Upper lobe of left lung (tissue), 6 donors: ENCODE measurements at regions not wholly inside any gene's neighbourhood (a gene's known extent, or its start where the extent isn't known, plus 50 kb on each side); places are given as distances from the start of the nearest gene placed in this dataset.
"Not testable (repeated sequence)": the region's sequence is repeated elsewhere in the genome, so short reads cannot be mapped to it uniquely, and the experiment has no call there.

ENCODE experiments used
- ATAC-seq, 2 donors: fragments of 200-7000 bp; cut with Tn5 transposase; one replicate each; pipeline ENCODE4 v1.9.1; 2022; ENCODE audit warnings: mild to moderate bottlenecking in 2 of 2, moderate library complexity in 2 of 2; ENCODE audit not compliant: low FRiP score in 2 of 2
- DNase-seq, 2 donors: peaks; one replicate each; pipeline ENCODE4 v3.0.0-alpha.2; 2019 to 2020
- H3K27ac ChIP-seq, 4 donors: fragments of 200-600 bp; sonication (generic); one replicate each; pipeline ENCODE4 v1.5.1; 2016 to 2019
- H3K27me3 ChIP-seq, 4 donors: fragments of 200-600 bp; sonication (generic); one replicate each; pipeline ENCODE4 v1.5.1; 2017 to 2019
- H3K36me3 ChIP-seq, 4 donors: fragments of 200-600 bp; sonication (generic); one replicate each; pipeline ENCODE4 v1.5.1; 2016 to 2019
- H3K4me1 ChIP-seq, 4 donors: fragments of 200-600 bp; sonication (generic); one replicate each; pipeline ENCODE4 v1.5.1; 2018 to 2019
- H3K4me3 ChIP-seq, 4 donors: fragments of 200-600 bp; sonication (generic); one replicate each; pipeline ENCODE4 v1.5.1; 2017 to 2019; ENCODE audit warnings: mild to moderate bottlenecking in 2 of 4, moderate library complexity in 1 of 4
- H3K9me3 ChIP-seq, 4 donors: fragments of 200-600 bp; sonication (generic); one replicate each; pipeline ENCODE4 v1.5.1; 2018 to 2019
- EP300 ChIP-seq, 4 donors: sonication (generic); formaldehyde crosslinking; IDR thresholded peaks; one replicate each; pipeline ENCODE4 v1.5.1; 2017; ENCODE audit warnings: antibody characterized with exemption in 4 of 4, control low read depth in 2 of 4
- POLR2A ChIP-seq, 4 donors: fragments of 450-650 bp; IDR thresholded peaks; one replicate each; pipeline ENCODE4 v1.5.1; 2016 to 2017; ENCODE audit warnings: antibody characterized with exemption in 4 of 4, mild to moderate bottlenecking in 2 of 4
- POLR2AphosphoS5 ChIP-seq, 2 donors: sonication (generic); formaldehyde crosslinking; IDR thresholded peaks; one replicate each; pipeline ENCODE4 v1.5.1; 2017; ENCODE audit warnings: antibody characterized with exemption in 2 of 2
- WGBS, 2 donors: methylation state at CpG; one replicate each; pipeline ENCODE4 v1.1.5; 2017 to 2018; 5-methylcytosine and 5-hydroxymethylcytosine counted together
- TF ChIP-seq, protein P1 (sequence below), 6 experiments: fragments of 450-650 bp in 4 of 6; fragments of 200-600 bp in 2 of 6; sonication (generic) in 2 of 6; IDR thresholded peaks; one replicate each; pipeline ENCODE4 v1.5.1; 2016 to 2019; ENCODE audit warnings: antibody characterized with exemption in 6 of 6
- donor health status: DM: no; HTN: no; CAD: no; lungs with moderate emphysema.
- donor health status: DM: no; HTN: yes; CAD: no; lungs with severe emphysema.

DNA sequence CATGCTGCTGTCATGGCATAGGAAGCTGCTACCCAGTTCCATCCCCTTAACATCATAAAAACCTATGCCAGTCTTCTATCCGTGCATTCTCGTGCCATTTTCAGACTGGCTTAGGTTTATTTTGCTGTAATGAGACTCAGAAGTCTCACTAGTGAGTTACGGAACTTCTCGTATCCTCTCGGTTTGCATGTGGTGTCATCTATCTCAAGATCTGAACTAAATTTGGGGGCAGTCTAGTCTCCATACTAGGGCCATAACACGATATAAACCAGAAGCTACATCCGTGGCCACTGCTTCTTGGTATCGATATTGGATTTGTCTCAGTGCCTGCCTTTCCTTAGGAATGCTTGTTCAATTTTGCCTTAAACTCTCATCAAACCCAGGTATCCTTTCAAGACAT lies 771.2 kb upstream of the CDH10 start:
- no peak overlapping the region for H3K4me3 ChIP-seq
- ATAC-seq (no peak), DNase-seq (no peak)
- no peak overlapping the region for H3K27ac ChIP-seq
- TF ChIP-seq, protein P1, sequence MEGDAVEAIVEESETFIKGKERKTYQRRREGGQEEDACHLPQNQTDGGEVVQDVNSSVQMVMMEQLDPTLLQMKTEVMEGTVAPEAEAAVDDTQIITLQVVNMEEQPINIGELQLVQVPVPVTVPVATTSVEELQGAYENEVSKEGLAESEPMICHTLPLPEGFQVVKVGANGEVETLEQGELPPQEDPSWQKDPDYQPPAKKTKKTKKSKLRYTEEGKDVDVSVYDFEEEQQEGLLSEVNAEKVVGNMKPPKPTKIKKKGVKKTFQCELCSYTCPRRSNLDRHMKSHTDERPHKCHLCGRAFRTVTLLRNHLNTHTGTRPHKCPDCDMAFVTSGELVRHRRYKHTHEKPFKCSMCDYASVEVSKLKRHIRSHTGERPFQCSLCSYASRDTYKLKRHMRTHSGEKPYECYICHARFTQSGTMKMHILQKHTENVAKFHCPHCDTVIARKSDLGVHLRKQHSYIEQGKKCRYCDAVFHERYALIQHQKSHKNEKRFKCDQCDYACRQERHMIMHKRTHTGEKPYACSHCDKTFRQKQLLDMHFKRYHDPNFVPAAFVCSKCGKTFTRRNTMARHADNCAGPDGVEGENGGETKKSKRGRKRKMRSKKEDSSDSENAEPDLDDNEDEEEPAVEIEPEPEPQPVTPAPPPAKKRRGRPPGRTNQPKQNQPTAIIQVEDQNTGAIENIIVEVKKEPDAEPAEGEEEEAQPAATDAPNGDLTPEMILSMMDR (IDR thresholded peaks at IDR 0.05), result no peak
- TF ChIP-seq EP300 (IDR thresholded peaks at IDR 0.05) (no peak), POLR2A (IDR thresholded peaks at IDR 0.05) (no peak), POLR2AphosphoS5 (IDR thresholded peaks at IDR 0.05) (no peak)
- no peaks in the 10 kb centered on the region for H3K4me1 ChIP-seq
- H3K9me3 ChIP-seq, result no peaks in the 10 kb centered on the region
- no peaks in the 10 kb centered on the region for H3K27me3 ChIP-seq
- 92 to 95% methylated on average over 8 of the region's 8 CpGs for WGBS, 2 donors
- H3K36me3 ChIP-seq, result no peaks in the 10 kb centered on the region

DNA sequence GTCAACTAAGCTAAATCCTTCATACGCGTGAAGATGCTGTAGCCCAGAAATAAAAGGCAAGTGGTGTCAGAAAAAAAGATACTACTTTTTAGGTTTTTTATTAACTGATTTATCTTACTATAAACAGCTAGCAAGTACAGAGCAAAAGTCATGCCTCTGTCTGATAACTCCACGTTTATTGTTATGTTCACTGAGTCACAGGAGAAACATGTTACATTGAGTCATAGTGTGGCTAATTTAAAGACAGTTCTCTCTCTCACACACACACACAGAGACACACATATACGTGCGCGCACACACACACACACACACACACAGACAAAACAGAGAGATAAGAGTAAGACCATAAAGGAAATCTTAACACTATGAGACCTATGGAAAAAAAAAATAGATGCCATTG lies 770.0 kb upstream of the CDH10 start:
- DNase-seq (no peak), ATAC-seq (no peak)
- no peak overlapping the region for H3K4me3 ChIP-seq
- H3K27me3 ChIP-seq, result no peaks in the 10 kb centered on the region
- no peaks in the 10 kb centered on the region for H3K36me3 ChIP-seq
- no peaks in the 10 kb centered on the region for H3K9me3 ChIP-seq
- no peak for TF ChIP-seq POLR2AphosphoS5 (IDR thresholded peaks at IDR 0.05)
- TF ChIP-seq, protein P1 (IDR thresholded peaks at IDR 0.05), result no peak
- 54 to 65% methylated on average over 6 of the region's 6 CpGs for WGBS, 2 donors
- no peak overlapping the region for H3K27ac ChIP-seq
- no peaks in the 10 kb centered on the region for H3K4me1 ChIP-seq

DNA sequence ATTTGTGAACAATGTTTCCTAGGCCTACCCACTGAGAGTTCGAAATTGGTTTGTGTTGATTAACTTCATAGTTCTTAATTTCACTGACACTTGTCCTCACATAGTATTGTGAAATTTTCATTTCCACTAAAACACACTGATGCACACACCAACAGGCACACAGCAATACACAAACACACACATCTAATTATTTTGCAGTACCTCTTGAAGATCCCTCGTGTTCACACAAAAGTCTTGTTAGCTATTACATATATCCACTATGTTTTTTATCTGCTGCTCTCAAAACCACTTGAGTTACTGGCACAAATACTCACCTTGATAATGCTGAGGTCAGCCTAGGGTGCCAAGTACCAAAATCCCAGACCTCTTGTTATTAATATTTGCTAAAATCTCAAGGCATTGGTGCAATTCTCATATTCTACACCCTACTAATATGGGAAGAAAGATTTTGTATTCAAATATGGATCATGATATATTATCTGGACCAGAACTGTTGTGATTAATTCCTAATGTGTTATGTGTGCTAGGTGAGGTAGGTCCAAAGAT lies 767.4 kb upstream of the CDH10 start:
- Histone ChIP-seq H3K27me3 (no peaks in the 10 kb centered on the region), H3K4me3 (no peak overlapping the region), H3K9me3 (peaks cover 0 to 12% (median 0%) of the 10 kb centered on the region in 4 donors), H3K27ac (no peak overlapping the region), H3K4me1 (no peaks in the 10 kb centered on the region), H3K36me3 (no peaks in the 10 kb centered on the region)
- TF ChIP-seq, protein P1 (IDR thresholded peaks at IDR 0.05), result no peak
- no peak for TF ChIP-seq EP300 (IDR thresholded peaks at IDR 0.05)
- TF ChIP-seq POLR2AphosphoS5 (IDR thresholded peaks at IDR 0.05), result no peak
- no peak for TF ChIP-seq POLR2A (IDR thresholded peaks at IDR 0.05)
- 55 to 69% methylated on average over 2 of the region's 2 CpGs for WGBS, 2 donors
- no peak for ATAC-seq
- no peak for DNase-seq

DNA sequence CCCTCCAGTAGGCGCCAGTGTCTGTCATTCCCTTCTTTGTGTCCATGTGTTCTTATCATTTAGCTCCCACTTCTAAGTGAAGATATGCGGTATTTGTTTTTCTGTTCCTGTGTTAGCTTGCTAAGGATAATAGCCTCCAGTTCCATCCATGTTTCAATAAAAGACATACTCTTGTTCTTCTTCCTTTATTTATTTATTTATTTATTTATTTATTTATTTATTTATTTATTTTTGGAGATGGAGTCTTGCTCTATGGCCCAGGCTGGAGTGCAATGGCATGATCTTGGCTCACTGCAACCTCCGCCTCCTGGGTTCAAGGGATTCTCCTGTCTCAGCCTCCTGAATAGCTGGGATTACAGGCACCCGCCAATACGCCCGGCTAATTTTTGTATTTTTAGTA lies 762.6 kb upstream of the CDH10 start:
- WGBS, 2 donors, result 76 to 83% methylated on average over 6 of the region's 6 CpGs
- not testable (repeated sequence) for H3K36me3 ChIP-seq, H3K27ac ChIP-seq, ATAC-seq, H3K4me3 ChIP-seq, DNase-seq, H3K4me1 ChIP-seq, H3K27me3 ChIP-seq
- peaks cover 0 to 12% (median 0%) of the 10 kb centered on the region in 4 donors for H3K9me3 ChIP-seq

DNA sequence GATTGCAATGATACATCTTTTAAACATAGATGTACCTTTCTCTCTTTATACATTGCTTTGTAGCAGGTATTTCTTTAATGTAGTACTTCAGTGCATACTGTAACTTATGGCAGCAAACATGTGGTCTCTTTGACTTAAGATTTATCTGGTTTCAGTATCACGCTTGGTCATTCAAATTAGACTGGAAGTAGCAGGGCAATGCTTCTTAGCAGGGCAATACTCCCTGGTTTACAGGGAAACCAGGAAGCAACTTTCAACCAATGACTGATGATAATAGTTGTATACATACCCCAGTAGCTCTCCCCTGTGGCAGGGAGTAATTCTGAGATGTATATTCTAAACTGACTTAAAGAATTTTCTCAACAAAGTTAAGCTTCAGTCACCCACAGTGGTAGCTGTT lies 761.1 kb upstream of the CDH10 start:
- TF ChIP-seq POLR2A (IDR thresholded peaks at IDR 0.05), result no peak
- Histone ChIP-seq H3K36me3 (no peaks in the 10 kb centered on the region), H3K27ac (no peak overlapping the region), H3K9me3 (peaks cover 0 to 12% (median 0%) of the 10 kb centered on the region in 4 donors), H3K27me3 (no peaks in the 10 kb centered on the region), H3K4me3 (no peak overlapping the region), H3K4me1 (no peaks in the 10 kb centered on the region)
- ATAC-seq (no peak), DNase-seq (no peak)
- 83 to 86% methylated on average over 1 of the region's 1 CpG for WGBS, 2 donors

DNA sequence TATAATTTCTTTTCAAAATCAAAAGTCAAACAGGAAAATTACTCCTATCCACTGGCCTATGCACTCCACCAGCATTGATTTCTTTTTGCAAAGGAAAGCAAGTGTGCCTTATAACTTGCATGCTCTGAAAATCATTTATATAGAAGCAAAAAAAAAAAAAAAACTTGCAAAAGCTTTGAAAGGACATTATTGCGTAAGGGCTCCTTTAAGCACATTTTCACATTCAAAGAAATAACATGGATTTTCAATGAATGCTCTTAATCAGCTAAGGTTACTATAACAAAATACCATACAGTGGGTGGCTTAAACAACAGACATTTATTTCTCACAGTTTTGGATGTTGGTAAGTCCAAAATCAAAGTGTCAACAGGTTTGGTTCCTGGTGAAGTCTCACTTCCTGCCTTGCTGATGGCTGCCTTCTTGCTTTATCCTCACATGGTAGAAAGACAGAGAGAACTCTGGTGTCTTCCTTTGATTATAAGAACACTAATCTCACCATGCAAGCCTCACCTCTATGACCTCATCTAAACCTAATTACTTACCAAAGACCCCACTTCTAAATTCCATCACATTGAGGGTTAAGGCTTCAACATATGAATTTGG lies 755.2 kb upstream of the CDH10 start:
- Histone ChIP-seq H3K9me3 (no peaks in the 10 kb centered on the region), H3K4me3 (no peak overlapping the region), H3K4me1 (no peaks in the 10 kb centered on the region), H3K27ac (no peak overlapping the region), H3K27me3 (no peaks in the 10 kb centered on the region), H3K36me3 (no peaks in the 10 kb centered on the region)
- TF ChIP-seq, protein P1 (IDR thresholded peaks at IDR 0.05), result no peak
- TF ChIP-seq POLR2A (IDR thresholded peaks at IDR 0.05) (no peak), POLR2AphosphoS5 (IDR thresholded peaks at IDR 0.05) (no peak), EP300 (IDR thresholded peaks at IDR 0.05) (no peak)
- 89% methylated on average over 1 of the region's 1 CpG for WGBS, 2 donors
- ATAC-seq (no peak), DNase-seq (no peak)
